Natural killer cell treated with Interleukin-12 subunit alpha and Interleukin-12 subunit beta and Interleukin-15 and Interleukin-18, amount 100 ng/mL, for 72 hours (primary cell): ENCODE measurements at regions not wholly inside any gene's neighbourhood (a gene's known extent, or its start where the extent isn't known, plus 50 kb on each side); places are given as distances from the start of the nearest gene placed in this dataset.

Experiments
- ATAC-seq, 2 donors: fragments of 150-1000 bp; cut with Tn5 transposase in 1 of 2; sonication (Bioruptor Pico), chemical (Tn5 transposase) in 1 of 2; 2 replicates each; pipeline ENCODE4 v1.10.0; 2021
- DNase-seq: peaks from one replicate; pipeline ENCODE4 v3.0.0; 2022; ENCODE audit warnings: low spot score
- H3K27ac Mint-ChIP-seq, 2 donors: 1 replicate in 1 of 2; 2 replicates in 1 of 2; pipeline ENCODE4 v1.8.0; 2022; ENCODE audit warnings: mixed read lengths in 2 of 2, mild to moderate bottlenecking in 1 of 2, moderate library complexity in 1 of 2
- H3K27me3 Mint-ChIP-seq, 2 donors: 1 replicate in 1 of 2; 2 replicates in 1 of 2; pipeline ENCODE4 v1.8.0; 2022; ENCODE audit warnings: mixed read lengths in 2 of 2
- H3K36me3 Mint-ChIP-seq: one replicate; pipeline ENCODE4 v1.8.0; 2022; ENCODE audit warnings: mixed read lengths
- H3K4me1 Mint-ChIP-seq, 2 donors: 1 replicate in 1 of 2; 2 replicates in 1 of 2; pipeline ENCODE4 v1.8.0; 2022; ENCODE audit warnings: low read depth in 2 of 2, mixed read lengths in 2 of 2, mild to moderate bottlenecking in 1 of 2
- H3K4me3 Mint-ChIP-seq: one replicate; pipeline ENCODE4 v1.8.0; 2022; ENCODE audit warnings: mixed read lengths
- H3K9me3 Mint-ChIP-seq: 2 replicates; pipeline ENCODE4 v1.8.0; 2022; ENCODE audit warnings: mixed read lengths

GRCh38 chr14:82190742-82191141, 657.1 kb upstream of the SEL1L start:
- Mint-ChIP-seq H3K4me3 (no peak overlapping the region), H3K36me3 (peaks cover 4% of the 10 kb centered on the region), H3K27ac (no peak overlapping the region), H3K4me1 (no peaks in the 10 kb centered on the region), H3K9me3 (peaks cover 25% of the 10 kb centered on the region), H3K27me3 (no peaks in the 10 kb centered on the region)
- no peak for DNase-seq
- no peak for ATAC-seq

GRCh38 chr14:82192387-82192786, 658.7 kb upstream of the SEL1L start:
- Mint-ChIP-seq H3K4me1 (no peaks in the 10 kb centered on the region), H3K4me3 (no peak overlapping the region), H3K27ac (no peak overlapping the region), H3K36me3 (peaks cover under 1% of the 10 kb centered on the region), H3K9me3 (peaks cover 24% of the 10 kb centered on the region), H3K27me3 (no peaks in the 10 kb centered on the region)
- ATAC-seq (no peak), DNase-seq (no peak)

- Mint-ChIP-seq H3K9me3 (peaks cover 12% of the 10 kb centered on the region), H3K4me3 (no peak overlapping the region), H3K36me3 (no peaks in the 10 kb centered on the region), H3K4me1 (no peaks in the 10 kb centered on the region), H3K27ac (no peak overlapping the region), H3K27me3 (no peaks in the 10 kb centered on the region)
- ATAC-seq (no peak), DNase-seq (no peak)
Observed at GRCh38 chr14:82223276-82223675, 689.6 kb upstream of the SEL1L start.

- H3K4me3 Mint-ChIP-seq, result no peak overlapping the region
- H3K36me3 Mint-ChIP-seq, result no peaks in the 10 kb centered on the region
- H3K27me3 Mint-ChIP-seq, result no peaks in the 10 kb centered on the region
- no peaks in the 10 kb centered on the region for H3K4me1 Mint-ChIP-seq
- no peak for ATAC-seq
- no peak overlapping the region for H3K27ac Mint-ChIP-seq
- no peak for DNase-seq
- H3K9me3 Mint-ChIP-seq, result peaks cover 16% of the 10 kb centered on the region
Observed at GRCh38 chr14:82224610-82225009, 691.0 kb upstream of the SEL1L start.

- Mint-ChIP-seq H3K9me3 (peaks cover 19% of the 10 kb centered on the region), H3K4me3 (no peak overlapping the region), H3K36me3 (no peaks in the 10 kb centered on the region), H3K4me1 (no peaks in the 10 kb centered on the region), H3K27me3 (no peaks in the 10 kb centered on the region), H3K27ac (no peak overlapping the region)
- ATAC-seq, result no peak
- DNase-seq, result no peak
Observed at GRCh38 chr14:82230748-82231147, 697.1 kb upstream of the SEL1L start.

- Mint-ChIP-seq H3K9me3 (peaks cover 15% of the 10 kb centered on the region), H3K27me3 (no peaks in the 10 kb centered on the region), H3K27ac (no peak overlapping the region), H3K36me3 (peaks cover 6% of the 10 kb centered on the region), H3K4me3 (no peak overlapping the region), H3K4me1 (no peaks in the 10 kb centered on the region)
- DNase-seq, result no peak
- no peak for ATAC-seq
Observed at GRCh38 chr14:82238649-82239048, 705.0 kb upstream of the SEL1L start.

GRCh38 chr14:82239223-82239622, 705.6 kb upstream of the SEL1L start:
- H3K4me3 Mint-ChIP-seq, result no peak overlapping the region
- no peak for ATAC-seq
- peaks cover 17% of the 10 kb centered on the region for H3K9me3 Mint-ChIP-seq
- H3K36me3 Mint-ChIP-seq, result peaks cover 6% of the 10 kb centered on the region
- no peak overlapping the region for H3K27ac Mint-ChIP-seq
- H3K4me1 Mint-ChIP-seq, result no peaks in the 10 kb centered on the region
- DNase-seq, result no peak
- H3K27me3 Mint-ChIP-seq, result no peaks in the 10 kb centered on the region

DNA sequence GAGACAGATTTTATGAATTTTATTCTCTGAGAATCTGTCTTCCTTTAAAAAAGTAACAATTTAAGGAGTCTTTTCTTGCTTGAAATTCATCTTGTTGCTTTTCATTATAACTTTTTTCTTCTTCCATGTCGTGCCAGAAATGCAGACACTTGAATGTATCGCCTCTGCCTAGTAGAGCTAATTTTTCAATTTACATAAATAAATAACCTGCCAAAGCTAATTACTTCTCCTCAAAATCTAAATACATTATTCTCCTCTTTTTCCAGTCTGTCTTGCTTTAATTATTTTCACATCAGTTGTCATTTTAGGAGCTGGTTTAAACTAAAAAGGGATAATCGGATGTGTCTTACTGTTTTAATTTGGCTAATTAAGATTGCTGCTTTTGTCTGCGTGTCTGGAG, 711.1 kb upstream of the SEL1L start:
- no peak for ATAC-seq
- no peak overlapping the region for H3K4me3 Mint-ChIP-seq
- H3K27ac Mint-ChIP-seq, result no peak overlapping the region
- H3K4me1 Mint-ChIP-seq, result no peaks in the 10 kb centered on the region
- H3K9me3 Mint-ChIP-seq, result peaks cover 15% of the 10 kb centered on the region
- H3K36me3 Mint-ChIP-seq, result peaks cover 6% of the 10 kb centered on the region
- no peaks in the 10 kb centered on the region for H3K27me3 Mint-ChIP-seq
- no peak for DNase-seq

DNA sequence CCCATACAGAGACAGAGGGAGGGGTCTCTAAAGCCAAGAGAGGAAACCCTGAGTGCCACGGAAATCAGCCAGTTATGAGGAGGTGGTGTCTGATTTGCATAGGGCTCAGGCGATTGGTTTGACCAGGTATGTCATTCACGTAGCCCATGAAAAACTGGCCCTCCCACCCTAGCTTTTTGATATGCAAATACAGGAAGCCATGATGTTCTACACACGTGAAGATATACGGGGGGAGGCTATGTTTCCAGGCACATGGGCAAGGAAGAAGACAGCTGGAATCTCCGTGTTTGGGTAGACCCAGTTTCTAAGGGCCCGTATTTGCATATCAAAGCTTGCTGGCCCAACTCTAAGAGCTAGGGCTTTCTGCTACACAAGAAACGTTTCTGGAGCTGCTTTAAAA, 717.8 kb upstream of the SEL1L start:
- H3K9me3 Mint-ChIP-seq, result peaks cover 14% of the 10 kb centered on the region
- no peaks in the 10 kb centered on the region for H3K27me3 Mint-ChIP-seq
- H3K4me3 Mint-ChIP-seq, result no peak overlapping the region
- ATAC-seq (no peak), DNase-seq (no peak)
- peaks cover 6% of the 10 kb centered on the region for H3K36me3 Mint-ChIP-seq
- H3K27ac Mint-ChIP-seq, result no peak overlapping the region
- no peaks in the 10 kb centered on the region for H3K4me1 Mint-ChIP-seq

GRCh38 chr14:82270286-82270685, 736.6 kb upstream of the SEL1L start:
- Mint-ChIP-seq H3K9me3 (peaks cover 12% of the 10 kb centered on the region), H3K36me3 (peaks cover 4% of the 10 kb centered on the region), H3K27me3 (no peaks in the 10 kb centered on the region), H3K27ac (no peak overlapping the region), H3K4me3 (no peak overlapping the region), H3K4me1 (no peaks in the 10 kb centered on the region)
- ATAC-seq, result no peak
- no peak for DNase-seq

DNA sequence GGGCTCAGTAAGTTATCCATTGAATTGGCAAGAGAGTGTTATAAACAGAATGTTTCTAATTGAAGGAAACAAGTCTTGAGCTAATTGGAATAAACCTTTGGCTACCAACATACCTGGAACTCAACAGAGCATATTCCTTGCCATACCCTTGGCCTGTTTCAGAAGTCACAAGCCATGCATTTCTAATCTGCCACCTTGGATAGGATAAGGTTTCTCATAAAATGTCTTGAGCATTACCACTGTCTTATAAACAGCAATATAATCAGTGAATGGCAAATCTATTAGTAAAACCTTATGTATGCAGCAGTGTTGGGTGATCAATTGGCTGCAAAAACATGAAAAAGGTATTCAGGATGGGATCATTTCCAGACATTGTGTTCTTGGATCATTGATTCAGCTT, 765.2 kb upstream of the SEL1L start:
- DNase-seq, result no peak
- Mint-ChIP-seq H3K36me3 (no peaks in the 10 kb centered on the region), H3K9me3 (peaks cover 12% of the 10 kb centered on the region), H3K27me3 (no peaks in the 10 kb centered on the region), H3K27ac (no peak overlapping the region), H3K4me1 (no peaks in the 10 kb centered on the region), H3K4me3 (no peak overlapping the region)
- no peak for ATAC-seq

GRCh38 chr14:82309199-82309598, 775.5 kb upstream of the SEL1L start:
- no peaks in the 10 kb centered on the region for H3K27me3 Mint-ChIP-seq
- no peak for DNase-seq

DNA sequence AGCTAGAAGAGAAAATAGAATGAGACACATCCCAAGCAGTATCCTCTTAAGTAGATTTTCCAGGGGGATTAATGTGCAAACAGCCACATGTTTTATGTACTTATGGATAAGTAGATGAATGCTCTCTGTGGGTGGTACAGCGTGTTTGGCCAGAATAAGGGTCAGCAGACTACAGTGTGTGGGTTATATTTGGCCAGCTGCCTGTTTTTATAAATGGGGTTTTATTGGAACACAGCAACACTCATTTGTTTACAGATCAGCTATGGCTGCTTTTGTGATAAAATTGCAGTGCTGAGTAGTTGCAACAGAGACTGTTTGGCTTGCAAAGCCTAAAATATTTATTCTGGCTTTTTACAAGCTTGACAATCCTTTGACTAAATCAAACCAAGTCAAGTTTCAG, 780.2 kb upstream of the SEL1L start:
- Mint-ChIP-seq H3K36me3 (peaks cover 7% of the 10 kb centered on the region), H3K27ac (no peak overlapping the region), H3K27me3 (no peaks in the 10 kb centered on the region), H3K4me1 (no peaks in the 10 kb centered on the region), H3K4me3 (no peak overlapping the region), H3K9me3 (peaks cover 22% of the 10 kb centered on the region)
- ATAC-seq (no peak), DNase-seq (no peak)

More at GRCh38 chr14:82309199-82309598, 775.5 kb upstream of the SEL1L start:
- Mint-ChIP-seq H3K36me3 (peaks cover 12% of the 10 kb centered on the region), H3K4me3 (no peak overlapping the region), H3K9me3 (peaks cover 29% of the 10 kb centered on the region), H3K4me1 (no peaks in the 10 kb centered on the region), H3K27ac (no peak overlapping the region)
- no peak for ATAC-seq

GRCh38 chr14:82328442-82328841, 794.8 kb upstream of the SEL1L start:
- ATAC-seq (no peak), DNase-seq (no peak)
- no peaks in the 10 kb centered on the region for H3K4me1 Mint-ChIP-seq
- no peaks in the 10 kb centered on the region for H3K27me3 Mint-ChIP-seq
- no peak overlapping the region for H3K4me3 Mint-ChIP-seq
- peaks cover 8% of the 10 kb centered on the region for H3K9me3 Mint-ChIP-seq
- H3K36me3 Mint-ChIP-seq, result peaks cover 11% of the 10 kb centered on the region
- H3K27ac Mint-ChIP-seq, result no peak overlapping the region

GRCh38 chr14:82341261-82341810, 807.7 kb upstream of the SEL1L start:
- no peak overlapping the region for H3K4me3 Mint-ChIP-seq
- H3K27me3 Mint-ChIP-seq, result no peaks in the 10 kb centered on the region
- no peaks in the 10 kb centered on the region for H3K4me1 Mint-ChIP-seq
- H3K36me3 Mint-ChIP-seq, result no peaks in the 10 kb centered on the region
- peaks cover 18% of the 10 kb centered on the region for H3K9me3 Mint-ChIP-seq
- no peak overlapping the region for H3K27ac Mint-ChIP-seq
- no peak for ATAC-seq
- no peak for DNase-seq
